HCT116 (cell line): ENCODE measurements at regions not wholly inside any gene's neighbourhood (a gene's known extent, or its start where the extent isn't known, plus 50 kb on each side); places are given as distances from the start of the nearest gene placed in this dataset.

Experiments
- ATAC-seq: fragments of 200-7000 bp; cut with Tn5 transposase; 2 replicates; pipeline ENCODE4 v1.9.1; 2020; ENCODE audit warnings: mild to moderate bottlenecking, moderate library complexity
- BruUV-seq: library from RNA; stranded (reverse); fragments of 400-500 nt; replicated peaks from 2 replicates; lab custom pipeline; 2021; lab: Mats Ljungman, UMichigan
- CTCF ChIA-PET: fragments of 300-600 bp; sonication (Branson Sonifier 250); formaldehyde crosslinking; loops from one replicate; lab custom pipeline; 2021; ENCODE audit warnings: antibody characterized with exemption; lab: Charles Lee
- POLR2A ChIA-PET: fragments of 300-600, 350-600 bp; sonication (Branson Sonifier 250); formaldehyde crosslinking; loops from one replicate; lab custom pipeline; 2021; ENCODE audit warnings: antibody characterized with exemption; lab: Charles Lee
- RAD21 ChIA-PET, 2 experiments: fragments of 300-600 bp; sonication (Branson Sonifier 250); formaldehyde crosslinking; loops; one replicate each; lab custom pipeline; 2023; ENCODE audit warnings: low total read pairs in 2 of 2; ENCODE audit not compliant: uncharacterized antibody in 2 of 2, unreplicated experiment in 2 of 2, low non-redundant PET in 1 of 2; lab: Charles Lee
- DNase-seq: peaks from one replicate; pipeline ENCODE4 v3.0.0-alpha.2; 2010; ENCODE audit warnings: low read depth, low spot score
- H2AFZ ChIP-seq: fragments of 200-600 bp; shearing (Covaris generic), sonication (generic); 2 replicates; pipeline ENCODE4 v1.6.1; 2017; ENCODE audit warnings: low read depth, mixed run types, mixed read lengths, antibody characterized with exemption, low read length; ENCODE audit not compliant: poor library complexity, severe bottlenecking
- H3K27ac ChIP-seq: 2 replicates; pipeline ENCODE4 v1.5.1; 2012; ENCODE audit warnings: low read depth, low read length
- H3K27me3 ChIP-seq: fragments of 200-600 bp; sonication (generic); 2 replicates; pipeline ENCODE4 v1.6.1; 2016; ENCODE audit warnings: mixed run types, low read length, mixed read lengths; ENCODE audit not compliant: insufficient read depth
- H3K36me3 ChIP-seq, 2 experiments: fragments of 200-500 bp in 1 of 2; fragments of 200-600 bp in 1 of 2; sonication (Bioruptor generic) in 1 of 2; sonication (generic) in 1 of 2; 2 replicates each; pipeline versions ENCODE4 v1.5.1 to v1.6.1; 2014 to 2016; ENCODE audit warnings: low read length in 2 of 2, inconsistent platforms in 1 of 2, mixed read lengths in 1 of 2, mixed run types in 1 of 2; ENCODE audit not compliant: insufficient read depth in 2 of 2, control insufficient read depth in 1 of 2
- H3K4me1 ChIP-seq, 2 experiments: fragments of 200-600 bp in 1 of 2; sonication (generic) in 1 of 2; 2 replicates each; pipeline versions ENCODE4 v1.5.1 to v1.6.1; 2012 to 2017; ENCODE audit warnings: low read length in 2 of 2, inconsistent platforms in 1 of 2, mild to moderate bottlenecking in 1 of 2, mixed read lengths in 1 of 2, mixed run types in 1 of 2, moderate library complexity in 1 of 2; ENCODE audit not compliant: insufficient read depth in 2 of 2, control insufficient read depth in 1 of 2
- H3K4me2 ChIP-seq: fragments of 200-600 bp; sonication (generic); 2 replicates; pipeline ENCODE4 v1.6.1; 2017; ENCODE audit warnings: mixed run types, low read length, mixed read lengths
- H3K4me3 ChIP-seq, 2 experiments: fragments of 200-600 bp in 1 of 2; sonication (generic) in 1 of 2; replicated peaks in 1 of 2; 2 replicates each; pipeline ENCODE4 v1.5.1; 2011 to 2016; ENCODE audit warnings: low read length in 2 of 2, control low read depth in 1 of 2, low read depth in 1 of 2, mild to moderate bottlenecking in 1 of 2, mixed read lengths in 1 of 2, mixed run types in 1 of 2
- H3K79me2 ChIP-seq: fragments of 200-600 bp; sonication (generic); 2 replicates; pipeline ENCODE4 v1.6.1; 2017; ENCODE audit warnings: mild to moderate bottlenecking, mixed run types, low read length, moderate library complexity, mixed read lengths; ENCODE audit not compliant: insufficient read depth
- H3K9ac ChIP-seq: fragments of 200-600 bp; sonication (generic); 2 replicates; pipeline ENCODE4 v1.6.1; 2016; ENCODE audit warnings: low read length, mixed read lengths
- H3K9me2 ChIP-seq: fragments of 200-600 bp; sonication (generic), shearing (Covaris generic); 2 replicates; pipeline ENCODE4 v1.6.1; 2017; ENCODE audit warnings: mixed run types, mild to moderate bottlenecking, moderate library complexity; ENCODE audit not compliant: insufficient read depth
- H3K9me3 ChIP-seq, 2 experiments: fragments of 200-500 bp in 1 of 2; fragments of 200-600 bp in 1 of 2; sonication (Bioruptor generic) in 1 of 2; sonication (generic) in 1 of 2; 2 replicates each; pipeline ENCODE4 v1.6.1; 2014 to 2017; ENCODE audit warnings: low read length in 2 of 2, mixed read lengths in 2 of 2, inconsistent platforms in 1 of 2, low read depth in 1 of 2, mild to moderate bottlenecking in 1 of 2, mixed run types in 1 of 2, moderate library complexity in 1 of 2; ENCODE audit not compliant: control insufficient read depth in 1 of 2, insufficient read depth in 1 of 2
- H4K20me1 ChIP-seq: fragments of 200-600 bp; sonication (generic), shearing (Covaris generic); 2 replicates; pipeline ENCODE4 v1.6.1; 2017; ENCODE audit warnings: mixed run types, mild to moderate bottlenecking, moderate library complexity; ENCODE audit not compliant: insufficient read depth
- CBX3 ChIP-seq: IDR thresholded peaks from 2 replicates; pipeline ENCODE4 v1.6.1; 2012; ENCODE audit warnings: low read depth
- CEBPB ChIP-seq: IDR thresholded peaks from 2 replicates; pipeline ENCODE4 v1.6.1; 2012; ENCODE audit warnings: low read depth
- EGR1 ChIP-seq: IDR thresholded peaks from 2 replicates; pipeline ENCODE4 v1.6.1; 2012; ENCODE audit warnings: low read depth
- EZH2 ChIP-seq: fragments of 200-600 bp; sonication (generic); IDR thresholded peaks from 2 replicates; pipeline ENCODE4 v1.6.1; 2017; ENCODE audit warnings: antibody characterized with exemption, mixed run types
- EZH2phosphoT487 ChIP-seq: fragments of 200-600 bp; IDR thresholded peaks from 2 replicates; pipeline ENCODE4 v1.6.1; 2018; ENCODE audit warnings: antibody characterized with exemption, borderline replicate concordance
- MAX ChIP-seq: IDR thresholded peaks from 2 replicates; pipeline ENCODE4 v1.6.1; 2012
- POLR2A ChIP-seq: IDR thresholded peaks from 2 replicates; pipeline ENCODE4 v1.7.0; 2011; ENCODE audit warnings: borderline replicate concordance; ENCODE audit not compliant: insufficient read depth, insufficient read length; ENCODE audit errors: extremely low read depth
- POLR2AphosphoS5 ChIP-seq: IDR thresholded peaks from 2 replicates; pipeline ENCODE4 v1.6.1; 2011; ENCODE audit warnings: mild to moderate bottlenecking, low read depth, low read length, moderate library complexity
- RAD21 ChIP-seq: IDR thresholded peaks from 2 replicates; pipeline ENCODE4 v1.6.1; 2012; ENCODE audit warnings: low read depth, mild to moderate bottlenecking
- SIN3A ChIP-seq: IDR thresholded peaks from 2 replicates; pipeline ENCODE4 v1.6.1; 2012; ENCODE audit warnings: low read depth
- SRF ChIP-seq: IDR thresholded peaks from 2 replicates; pipeline ENCODE4 v1.6.1; 2012; ENCODE audit warnings: low read depth
- TCF7L2 ChIP-seq: IDR thresholded peaks from 2 replicates; pipeline ENCODE4 v1.7.0; 2011; ENCODE audit warnings: borderline replicate concordance, inconsistent platforms; ENCODE audit not compliant: insufficient read depth, insufficient read length; ENCODE audit errors: extremely low read depth
- YY1 ChIP-seq: IDR thresholded peaks from 2 replicates; pipeline ENCODE4 v1.6.1; 2011; ENCODE audit warnings: low read length, low read depth, moderate library complexity, mild to moderate bottlenecking; ENCODE audit not compliant: insufficient replicate concordance; ENCODE audit errors: extremely low read depth
- ZBTB33 ChIP-seq: IDR thresholded peaks from 2 replicates; pipeline ENCODE4 v1.6.1; 2011; ENCODE audit warnings: mild to moderate bottlenecking, low read length, moderate library complexity; ENCODE audit not compliant: insufficient replicate concordance; ENCODE audit errors: extremely low read depth
- ZFX ChIP-seq: fragments of 450-650 bp; IDR thresholded peaks from 2 replicates; pipeline ENCODE4 v1.6.1; 2017
- ZNF274 ChIP-seq: fragments of 200-500 bp; sonication (Bioruptor generic); IDR thresholded peaks from 2 replicates; pipeline ENCODE4 v1.6.1; 2014; ENCODE audit warnings: mild to moderate bottlenecking, low read depth, low read length, inconsistent platforms
- intact Hi-C: fragments of 100-400 bp; cut with micrococcal nuclease; formaldehyde crosslinking; loops from 2 replicates; pipeline ENCODE4 v1.10.0; 2022

DNA sequence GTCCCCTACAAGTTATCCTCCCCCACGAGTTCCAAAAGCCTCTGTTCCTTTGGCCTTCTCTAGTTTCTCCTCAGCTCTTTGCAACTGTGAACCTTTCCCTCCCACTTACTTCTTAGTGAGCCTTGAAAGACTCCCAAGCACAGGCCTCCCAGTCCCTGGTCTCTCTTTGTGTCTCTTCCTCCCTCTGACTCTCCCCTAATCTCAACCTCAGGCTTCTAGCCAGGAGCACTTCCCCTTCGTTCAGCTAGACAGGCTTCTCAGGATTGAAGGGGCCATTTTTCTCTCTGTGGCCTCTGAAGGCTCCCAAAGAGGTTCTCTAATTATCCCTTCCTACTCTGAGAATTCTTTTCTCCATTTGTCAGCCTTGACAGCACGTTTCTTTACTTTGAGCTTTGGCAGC, 50.2 kb upstream of the PHYHIPL start:
- H3K9me3 ChIP-seq, result no peaks in the 10 kb centered on the region
- H3K27ac ChIP-seq, result no peak overlapping the region
- no peak overlapping the region for H3K4me2 ChIP-seq
- RAD21 ChIA-PET, result no interaction called here
- no peaks in the 10 kb centered on the region for H3K27me3 ChIP-seq
- no peaks in the 10 kb centered on the region for H3K9me2 ChIP-seq
- no peak for TF ChIP-seq SRF
- TF ChIP-seq ZNF274, result no peak
- no peak for TF ChIP-seq CBX3
- no peak for TF ChIP-seq EGR1
- no peak for TF ChIP-seq ZBTB33
- TF ChIP-seq EZH2, result no peak
- TF ChIP-seq EZH2phosphoT487, result no peak
- no peak for TF ChIP-seq YY1
- no peak for TF ChIP-seq MAX
- no peak for TF ChIP-seq ZFX
- TF ChIP-seq TCF7L2, result no peak
- TF ChIP-seq POLR2AphosphoS5, result no peak
- no peak for TF ChIP-seq CEBPB
- TF ChIP-seq RAD21, result no peak
- TF ChIP-seq SIN3A, result no peak
- no peak for TF ChIP-seq POLR2A
- H3K4me3 ChIP-seq, result no peak overlapping the region
- ATAC-seq, result no peak
- intact Hi-C loops, result no loop called here
- CTCF ChIA-PET, result no interaction called here
- DNase-seq, result no peak
- H3K79me2 ChIP-seq, result no peaks in the 10 kb centered on the region
- H3K36me3 ChIP-seq, result no peaks in the 10 kb centered on the region
- no peaks in the 10 kb centered on the region for H3K4me1 ChIP-seq
- POLR2A ChIA-PET, result no interaction called here
- H3K9ac ChIP-seq, result no peak overlapping the region
- BruUV-seq, result no TSS peak
- H2AFZ ChIP-seq, result no peak overlapping the region
- no peaks in the 10 kb centered on the region; the same call in 1 of the 2 replicates for H4K20me1 ChIP-seq
